LoVo (cell line): ENCODE measurements at regions not wholly inside any gene's neighbourhood (a gene's known extent, or its start where the extent isn't known, plus 50 kb on each side); places are given as distances from the start of the nearest gene placed in this dataset.

Experiments used
- DNase-seq: peaks from one replicate; pipeline ENCODE4 v3.0.0-alpha.2; 2016; ENCODE audit warnings: low spot score

DNA sequence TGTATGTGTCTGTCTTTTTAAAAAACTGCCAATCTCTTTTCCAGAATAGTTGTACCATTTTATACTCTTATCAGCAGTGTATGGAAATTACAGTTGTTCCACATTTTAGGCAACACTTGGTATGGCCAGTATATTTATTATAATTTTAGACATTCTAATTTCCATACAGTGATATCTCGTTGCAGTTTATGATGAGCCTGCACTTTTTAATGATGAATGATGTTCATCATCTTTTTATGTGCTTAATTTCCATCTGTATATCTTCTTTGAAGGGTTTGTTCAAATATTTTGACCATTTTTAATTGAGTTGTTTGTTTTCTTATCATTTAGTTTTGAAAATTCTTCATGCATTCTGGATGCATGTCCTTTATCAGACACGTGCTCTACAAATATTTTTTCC lies 57.0 kb upstream of the UBE2E2 start:
- no peak for DNase-seq

DNA sequence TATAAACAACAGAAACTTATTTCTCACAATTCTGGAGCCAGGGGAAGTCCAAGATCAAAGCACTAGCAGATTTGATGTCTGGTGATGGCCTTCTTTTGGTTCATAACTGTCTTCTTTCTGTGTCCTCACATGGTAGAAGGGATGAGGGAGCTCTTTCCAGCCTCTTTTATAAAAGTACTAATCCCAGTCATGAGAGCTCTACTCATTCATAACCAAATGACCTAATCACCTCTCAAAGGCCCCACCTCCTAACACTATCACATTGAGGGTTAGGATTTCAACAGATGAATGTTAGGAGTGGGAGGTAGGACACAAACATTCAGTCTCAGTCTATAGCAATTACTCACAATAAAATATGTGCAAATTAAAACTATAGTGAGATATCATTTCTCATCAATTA lies 50.1 kb upstream of the UBE2E2 start:
- no peak for DNase-seq
